ENCODE measurements at regions not wholly inside any gene's neighbourhood (a gene's known extent, or its start where the extent isn't known, plus 50 kb on each side); places are given as distances from the start of the nearest gene placed in this dataset.

- TF ChIP-seq CTCF (IDR thresholded peaks at IDR 0.05) (no peak), POLR2A (IDR thresholded peaks at IDR 0.05) (no peak)
Observed at GRCh38 chr17:31645351-31645750, 213.7 kb downstream of the COPRS start.

All from stomach (tissue), 4 donors.